ENCODE measurements at regions not wholly inside any gene's neighbourhood (a gene's known extent, or its start where the extent isn't known, plus 50 kb on each side); places are given as distances from the start of the nearest gene placed in this dataset.
A peak's percentile ranks its signal among the peaks of the same experiment; 100 is the strongest.
"Not testable (repeated sequence)": the region's sequence is repeated elsewhere in the genome, so short reads cannot be mapped to it uniquely, and the experiment has no call there.

GRCh38 chr9:38153152-38153909, 84.3 kb upstream of the SHB start:
- DNase-seq: no peak

- DNase-seq: no peak
These were observed 80.6 kb upstream of the SHB start for GRCh38 chr9:38149647-38150046.

GRCh38 chr9:38146844-38147243, 77.8 kb upstream of the SHB start:
- no peak for DNase-seq

GRCh38 chr9:38145526-38146053, 76.6 kb upstream of the SHB start:
- no peak for DNase-seq

GRCh38 chr9:38144421-38144820, 75.4 kb upstream of the SHB start:
- DNase-seq: no peak

- no peak for DNase-seq
These were observed 72.9 kb upstream of the SHB start for GRCh38 chr9:38141746-38142591.

- no peak for DNase-seq
These were observed 69.2 kb upstream of the SHB start for GRCh38 chr9:38138276-38138675.

- DNase-seq: no peak
These were observed 68.3 kb upstream of the SHB start for GRCh38 chr9:38137342-38137741.

GRCh38 chr9:38136386-38136785, 67.4 kb upstream of the SHB start:
- DNase-seq: no peak

GRCh38 chr9:38134611-38135237, 65.7 kb upstream of the SHB start:
- no peak for DNase-seq

GRCh38 chr9:38133595-38133994, 64.6 kb upstream of the SHB start:
- DNase-seq: no peak

- DNase-seq: no peak
These were observed 63.9 kb upstream of the SHB start for GRCh38 chr9:38132956-38133355.

GRCh38 chr9:38131729-38132128, 62.7 kb upstream of the SHB start:
- DNase-seq: no peak

- no peak for DNase-seq
These were observed 61.7 kb upstream of the SHB start for GRCh38 chr9:38130724-38131123.

- no peak for DNase-seq
These were observed 60.3 kb upstream of the SHB start for GRCh38 chr9:38129366-38129765.

- no peak for DNase-seq
These were observed 59.8 kb upstream of the SHB start for GRCh38 chr9:38128752-38129270.

GRCh38 chr9:38127271-38127839, 58.3 kb upstream of the SHB start:
- DNase-seq: peak; percentile 61

- DNase-seq: peak; percentile 98
These were observed 57.7 kb upstream of the SHB start for GRCh38 chr9:38126730-38127129.

GRCh38 chr9:38125889-38126288, 56.9 kb upstream of the SHB start:
- DNase-seq: no peak

- DNase-seq: not testable (repeated sequence)
These were observed 54.3 kb upstream of the SHB start for GRCh38 chr9:38123359-38123758.

GRCh38 chr9:38120961-38121360, 51.9 kb upstream of the SHB start:
- no peak for DNase-seq

GRCh38 chr9:38119560-38120236, 50.7 kb upstream of the SHB start:
- DNase-seq: peak; percentile 74
